Spinal cord (tissue), 9 donors: ENCODE measurements at regions not wholly inside any gene's neighbourhood (a gene's known extent, or its start where the extent isn't known, plus 50 kb on each side); places are given as distances from the start of the nearest gene placed in this dataset.
"Not testable (repeated sequence)": the region's sequence is repeated elsewhere in the genome, so short reads cannot be mapped to it uniquely, and the experiment has no call there.

Source experiments
- DNase-seq, 6 donors: peaks; one replicate each; pipeline versions ENCODE4 v3.0.0 to v3.0.0-alpha.2; 2013 to 2015; ENCODE audit warnings: low spot score in 6 of 6, low read depth in 4 of 6
- H3K27ac ChIP-seq: one replicate; pipeline ENCODE4 v1.5.1; 2013; ENCODE audit warnings: low read depth, low read length, control low read depth
- H3K27me3 ChIP-seq: one replicate; pipeline ENCODE4 v1.6.1; 2013; ENCODE audit warnings: low read length; ENCODE audit not compliant: control insufficient read depth, insufficient read depth
- H3K36me3 ChIP-seq: one replicate; pipeline ENCODE4 v1.6.1; 2013; ENCODE audit warnings: low read length; ENCODE audit not compliant: control insufficient read depth, insufficient read depth
- H3K4me1 ChIP-seq: one replicate; pipeline ENCODE4 v1.6.1; 2013; ENCODE audit warnings: low read length; ENCODE audit not compliant: control insufficient read depth, insufficient read depth
- H3K4me3 ChIP-seq: one replicate; pipeline ENCODE4 v1.5.1; 2013; ENCODE audit warnings: low read depth, low read length, control low read depth
- H3K9me3 ChIP-seq: one replicate; pipeline ENCODE4 v1.6.1; 2013; ENCODE audit warnings: low read length; ENCODE audit not compliant: control insufficient read depth, insufficient read depth
- WGBS: methylation state at CpG from one replicate; pipeline ENCODE4 v1.1.5; 2013; ENCODE audit warnings: missing lambda C conversion rate; ENCODE audit not compliant: insufficient coverage; 5-methylcytosine and 5-hydroxymethylcytosine counted together
- donor health status: healthy.

DNA sequence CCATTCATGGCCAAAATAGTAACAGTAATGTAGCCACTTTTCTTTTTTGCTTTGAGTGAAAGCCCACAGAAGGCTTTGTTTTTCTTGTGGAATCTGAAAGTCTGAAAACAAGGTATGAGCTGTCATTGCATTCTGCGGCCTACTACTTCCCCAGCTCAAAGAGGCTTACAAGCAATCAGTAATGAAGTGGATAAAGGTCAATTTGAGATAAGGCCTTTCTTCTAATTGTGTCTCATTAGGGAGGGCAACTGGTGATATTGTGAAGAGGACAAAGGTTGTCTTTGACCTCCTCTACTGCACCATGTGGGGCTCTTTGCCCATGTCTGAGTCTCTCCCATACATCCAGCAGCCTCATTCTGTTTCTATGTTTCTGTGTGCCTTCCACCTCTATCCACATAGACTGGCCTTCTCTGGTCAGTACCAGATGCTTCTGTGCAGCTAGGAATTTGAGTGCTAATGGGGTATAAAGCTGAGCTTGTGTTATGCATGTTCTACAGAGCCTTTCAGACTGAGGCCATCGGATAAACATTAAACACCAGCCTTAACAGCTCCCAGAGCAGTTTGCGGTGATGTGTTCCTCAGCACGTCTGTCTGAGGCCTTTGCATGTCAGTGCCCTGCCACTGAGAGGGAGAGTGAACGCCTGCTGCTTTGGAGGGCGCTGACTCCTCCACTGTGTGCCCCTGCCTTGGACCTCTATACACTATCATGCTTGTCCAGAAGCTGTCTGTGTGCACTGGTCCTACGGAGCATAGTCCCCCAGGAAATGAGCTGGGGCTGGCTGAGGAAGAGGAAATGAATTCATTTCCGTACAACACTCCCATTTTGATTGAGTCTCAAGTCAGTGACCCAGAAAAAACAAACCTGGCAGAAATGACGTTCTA is 80.2 kb downstream of the SH2D1A start:
- Histone ChIP-seq H3K4me3 (no peak overlapping the region), H3K36me3 (no peaks in the 10 kb centered on the region), H3K27me3 (no peaks in the 10 kb centered on the region), H3K4me1 (no peaks in the 10 kb centered on the region), H3K27ac (no peak overlapping the region), H3K9me3 (no peaks in the 10 kb centered on the region)
- 71% methylated on average over 3 of the region's 9 CpGs for WGBS
- DNase-seq = peak in 1 of 6 donors; percentile 11

DNA sequence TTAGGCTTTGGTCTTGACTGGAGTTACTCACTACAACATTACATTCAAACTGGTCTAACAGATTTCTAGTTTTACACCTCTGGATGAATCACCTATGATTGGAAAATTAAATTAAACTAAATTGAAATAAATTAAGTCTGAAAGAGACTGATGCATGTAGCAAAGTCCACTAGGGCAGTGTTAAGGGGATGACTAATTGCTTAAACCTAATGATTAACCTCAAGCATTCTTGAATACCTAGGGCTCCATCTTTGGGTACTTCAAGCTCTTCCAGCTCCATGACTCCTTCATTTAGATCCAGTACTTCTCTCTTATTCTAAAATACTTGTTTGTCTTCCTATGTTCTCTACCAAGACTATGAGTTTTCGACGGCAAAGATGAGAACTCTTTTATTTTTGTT is 86.8 kb downstream of the SH2D1A start:
- Histone ChIP-seq H3K4me3 (no peak overlapping the region), H3K36me3 (no peaks in the 10 kb centered on the region), H3K27me3 (no peaks in the 10 kb centered on the region), H3K4me1 (no peaks in the 10 kb centered on the region), H3K9me3 (no peaks in the 10 kb centered on the region), H3K27ac (no peak overlapping the region)
- no peak for DNase-seq
- WGBS = no CpG with 5 or more reads among the region's 2 CpGs

DNA sequence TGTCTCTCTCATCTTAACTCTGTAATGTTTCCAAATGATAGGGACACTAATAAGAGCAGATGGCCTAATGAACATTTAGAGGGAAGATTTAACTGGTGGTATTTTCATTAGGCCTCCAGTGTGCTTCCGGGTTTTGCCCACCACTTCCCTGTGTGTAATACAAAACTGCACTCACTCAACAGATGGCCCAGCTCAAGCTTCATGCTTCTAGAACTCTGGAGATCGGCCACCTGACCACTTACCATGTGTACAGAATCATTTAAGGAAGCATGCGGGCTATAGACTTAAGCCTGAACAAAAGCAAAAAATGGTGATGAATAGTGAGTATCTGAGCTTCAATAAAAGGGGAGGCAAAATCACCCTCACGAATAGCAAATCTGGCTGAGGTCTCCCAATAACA is 89.3 kb downstream of the SH2D1A start:
- Histone ChIP-seq H3K4me3 (no peak overlapping the region), H3K4me1 (no peaks in the 10 kb centered on the region), H3K9me3 (no peaks in the 10 kb centered on the region), H3K27ac (no peak overlapping the region), H3K36me3 (no peaks in the 10 kb centered on the region), H3K27me3 (no peaks in the 10 kb centered on the region)
- peak in 2 of 6 donors; percentile 6 to 48 for DNase-seq
- 80% methylated on average over 1 of the region's 4 CpGs for WGBS

DNA sequence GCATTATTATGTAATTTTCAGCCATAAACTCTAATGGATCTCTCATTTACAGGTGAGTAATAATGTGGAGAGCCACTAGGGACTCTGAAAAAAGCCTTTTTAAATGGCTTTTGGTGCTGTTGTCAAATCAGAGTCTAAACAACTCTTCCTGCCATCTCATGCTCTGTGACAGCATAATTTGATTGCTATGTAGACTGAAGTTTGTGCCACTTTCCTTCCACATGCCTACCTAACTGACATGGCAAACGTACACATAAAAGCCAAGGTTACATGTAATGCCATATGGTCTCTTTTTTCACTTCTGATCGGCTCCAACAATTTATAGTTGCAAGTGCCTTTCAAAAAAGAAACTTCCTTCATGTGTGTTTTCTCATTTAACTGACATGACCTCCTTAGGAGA is 94.3 kb downstream of the SH2D1A start:
- Histone ChIP-seq H3K36me3 (no peaks in the 10 kb centered on the region), H3K4me1 (no peaks in the 10 kb centered on the region), H3K27me3 (no peaks in the 10 kb centered on the region), H3K4me3 (no peak overlapping the region), H3K9me3 (peaks cover 1% of the 10 kb centered on the region), H3K27ac (no peak overlapping the region)
- DNase-seq = peak in 1 of 6 donors; percentile 7
- 67% methylated on average over 1 of the region's 2 CpGs for WGBS

DNA sequence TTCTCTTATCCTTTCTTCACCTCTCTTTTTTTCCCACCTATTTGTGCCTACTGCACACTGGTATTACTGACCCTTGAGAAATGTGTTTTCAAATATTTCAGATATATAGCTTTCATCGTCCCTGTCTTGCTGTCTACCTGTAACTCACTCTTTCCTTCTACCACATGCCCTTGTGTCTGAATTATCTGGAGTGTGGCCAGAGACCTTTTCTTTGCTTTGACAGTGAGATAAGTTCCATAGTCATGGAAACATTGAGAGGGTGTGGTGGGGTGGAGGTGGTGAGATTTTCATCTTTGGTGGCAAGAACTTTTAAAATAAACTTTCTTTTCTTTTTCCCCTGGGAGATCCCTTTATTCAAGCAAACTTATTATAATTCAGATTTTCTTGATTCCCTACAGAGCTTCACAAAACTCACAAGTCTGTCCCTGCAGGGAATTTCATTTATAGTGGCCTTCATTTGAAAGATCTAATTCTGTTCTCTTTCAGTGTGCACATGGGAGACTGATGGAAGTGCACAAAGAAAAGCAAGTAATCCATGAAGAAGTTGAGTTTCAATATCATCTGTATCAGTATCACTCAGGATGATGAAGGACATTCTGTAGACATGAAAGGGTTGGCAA is 95.7 kb downstream of the SH2D1A start:
- Histone ChIP-seq H3K27me3 (no peaks in the 10 kb centered on the region), H3K36me3 (no peaks in the 10 kb centered on the region), H3K9me3 (peaks cover 1% of the 10 kb centered on the region), H3K4me3 (no peak overlapping the region), H3K27ac (no peak overlapping the region), H3K4me1 (no peaks in the 10 kb centered on the region)
- WGBS = no CpG with 5 or more reads among the region's 1 CpG
- DNase-seq = no peak

DNA sequence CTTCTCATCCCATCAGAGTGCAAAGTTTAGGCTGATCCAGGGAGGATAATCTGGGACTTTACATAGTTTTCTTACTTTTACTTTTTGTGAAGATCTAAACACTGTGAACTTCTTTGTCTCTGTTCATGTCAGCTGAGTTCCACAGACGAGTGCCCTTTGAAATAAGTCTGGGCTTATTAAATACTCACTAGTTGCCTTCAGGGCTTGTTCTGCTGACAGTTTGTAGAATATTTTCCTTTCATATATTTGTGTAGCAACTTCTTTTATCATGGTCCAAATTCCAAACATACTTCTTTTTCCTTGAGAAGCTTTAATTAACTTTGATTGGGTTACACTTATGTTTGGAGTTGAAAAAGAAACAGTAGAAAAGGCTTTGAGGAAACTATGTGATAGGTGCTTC is 109.6 kb downstream of the SH2D1A start:
- no peak for DNase-seq
- Histone ChIP-seq H3K9me3 (no peaks in the 10 kb centered on the region), H3K4me1 (no peaks in the 10 kb centered on the region), H3K36me3 (no peaks in the 10 kb centered on the region), H3K4me3 (no peak overlapping the region), H3K27me3 (peaks cover 2% of the 10 kb centered on the region), H3K27ac (no peak overlapping the region)
- WGBS = no CpG with 5 or more reads among the region's 1 CpG

DNA sequence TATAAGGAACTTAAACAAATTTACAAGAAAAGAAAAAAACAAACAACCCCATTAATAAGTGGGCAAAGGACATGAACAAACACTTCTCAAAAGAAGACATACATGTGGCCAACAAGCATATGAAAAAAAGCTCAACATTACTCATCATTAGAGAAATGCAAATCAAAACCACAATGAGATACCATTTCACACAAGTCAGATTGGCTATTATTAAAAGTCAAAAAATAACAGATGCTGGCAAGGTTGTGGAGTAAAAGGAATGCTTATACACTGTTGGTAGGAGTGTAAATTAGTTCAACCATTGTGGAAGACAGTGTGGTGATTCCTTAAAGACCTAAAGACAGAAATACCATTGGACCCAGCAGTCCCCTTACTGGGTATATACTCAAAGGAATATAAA is 113.5 kb downstream of the SH2D1A start:
- DNase-seq, H3K27me3 ChIP-seq, H3K4me1 ChIP-seq, H3K4me3 ChIP-seq, H3K36me3 ChIP-seq, H3K9me3 ChIP-seq, H3K27ac ChIP-seq: not testable (repeated sequence)

DNA sequence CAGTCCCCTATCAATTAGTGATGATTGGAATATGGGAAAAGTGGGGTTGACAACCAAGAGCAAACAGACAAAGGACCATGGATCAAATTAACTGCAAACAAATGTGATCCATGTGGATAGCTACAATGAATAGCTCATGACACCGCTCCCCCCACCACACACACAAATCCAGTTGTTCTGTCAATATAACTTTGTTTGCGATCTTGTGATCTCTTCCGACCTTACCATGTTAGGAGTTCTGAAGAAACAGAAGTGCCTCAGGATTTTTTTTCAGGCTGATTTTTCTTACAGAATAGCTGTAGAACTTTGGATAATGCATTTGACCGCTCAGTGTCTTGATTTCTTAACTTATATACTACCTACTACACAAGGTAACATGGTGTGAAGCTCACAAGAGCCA is 116.6 kb downstream of the SH2D1A start:
- no CpG with 5 or more reads among the region's 4 CpGs for WGBS
- H3K27me3 ChIP-seq = peaks cover 2% of the 10 kb centered on the region
- no peaks in the 10 kb centered on the region for H3K4me1 ChIP-seq
- no peaks in the 10 kb centered on the region for H3K9me3 ChIP-seq
- DNase-seq = no peak
- H3K27ac ChIP-seq = no peak overlapping the region
- no peaks in the 10 kb centered on the region for H3K36me3 ChIP-seq
- H3K4me3 ChIP-seq = no peak overlapping the region

DNA sequence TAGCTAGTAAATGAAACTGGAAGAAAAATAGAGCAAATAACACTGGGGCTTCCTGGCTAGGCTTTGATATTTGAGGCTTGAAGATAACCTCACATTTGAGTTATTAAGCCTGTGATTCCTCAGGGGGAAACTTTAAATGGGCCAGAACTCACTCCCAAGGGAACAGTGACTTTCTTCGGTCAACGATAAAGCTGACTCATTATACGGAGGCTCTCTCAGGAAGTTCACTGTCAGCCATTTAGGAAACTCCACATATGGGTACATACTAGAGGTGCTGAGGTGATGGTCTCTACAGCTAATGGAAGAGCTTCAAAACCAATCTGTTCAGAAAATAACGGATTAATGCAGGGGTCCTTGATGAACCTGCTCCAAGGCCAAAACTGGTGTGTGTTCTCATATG is 120.8 kb downstream of the SH2D1A start:
- Histone ChIP-seq H3K4me1 (no peaks in the 10 kb centered on the region), H3K27ac (no peak overlapping the region), H3K36me3 (no peaks in the 10 kb centered on the region), H3K4me3 (no peak overlapping the region), H3K27me3 (no peaks in the 10 kb centered on the region), H3K9me3 (no peaks in the 10 kb centered on the region)
- WGBS = no CpG with 5 or more reads among the region's 4 CpGs
- DNase-seq = no peak

DNA sequence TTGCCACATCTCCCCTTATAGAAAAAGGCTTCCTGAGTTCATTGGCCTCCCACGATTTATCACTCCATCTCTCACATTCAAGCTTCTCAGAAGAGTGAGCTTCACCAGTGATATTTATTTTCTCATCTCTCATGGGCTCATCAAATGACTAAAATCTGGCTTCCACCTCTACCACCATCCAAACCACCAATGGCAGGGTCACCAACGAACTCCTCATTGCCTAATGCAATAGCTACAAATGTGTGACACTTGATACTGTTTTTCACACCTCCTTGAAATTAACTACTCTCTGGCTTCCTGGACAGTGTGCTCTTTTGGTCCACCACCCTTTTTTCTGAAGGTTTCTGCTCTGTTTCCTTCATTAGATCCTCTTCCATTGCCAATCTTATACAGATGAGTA is 129.0 kb downstream of the SH2D1A start:
- no peaks in the 10 kb centered on the region for H3K27me3 ChIP-seq
- DNase-seq = no peak

More for the DNA sequence above, 129.0 kb downstream of the SH2D1A start:
- H3K36me3 ChIP-seq = no peaks in the 10 kb centered on the region
- no peak overlapping the region for H3K4me3 ChIP-seq
- H3K9me3 ChIP-seq = no peaks in the 10 kb centered on the region
- no peaks in the 10 kb centered on the region for H3K4me1 ChIP-seq
- H3K27ac ChIP-seq = no peak overlapping the region
- WGBS = 74% methylated on average over 2 of the region's 2 CpGs
